ENCODE measurements at regions not wholly inside any gene's neighbourhood (a gene's known extent, or its start where the extent isn't known, plus 50 kb on each side); places are given as distances from the start of the nearest gene placed in this dataset.
"Not testable (repeated sequence)": the region's sequence is repeated elsewhere in the genome, so short reads cannot be mapped to it uniquely, and the experiment has no call there.

DNA sequence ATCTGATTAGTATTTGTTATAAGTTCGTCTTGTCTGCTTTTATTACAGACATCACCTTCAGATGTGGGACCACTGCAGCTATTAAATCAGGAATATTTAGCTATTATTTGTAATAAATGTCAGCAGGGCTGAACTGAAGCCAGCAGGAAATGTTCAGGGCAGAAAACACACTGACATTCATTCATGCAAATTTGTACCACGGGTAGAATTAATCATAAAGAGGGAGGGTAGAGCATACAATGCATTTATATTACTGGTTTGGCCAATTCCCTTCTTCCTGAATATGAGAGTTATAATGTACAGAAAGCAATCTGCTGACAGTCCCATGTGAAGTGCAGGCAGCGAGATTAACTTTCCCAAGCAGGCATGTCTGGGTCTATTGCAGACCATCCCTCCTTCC, 117.3 kb upstream of the NUDT12 start:
- DNase-seq: no peak
- BruUV-seq (replicated peaks): no TSS peak
- TF ChIP-seq CTCF (IDR thresholded peaks at IDR 0.05; ENCODE audit: unreplicated experiment): no peak

DNA sequence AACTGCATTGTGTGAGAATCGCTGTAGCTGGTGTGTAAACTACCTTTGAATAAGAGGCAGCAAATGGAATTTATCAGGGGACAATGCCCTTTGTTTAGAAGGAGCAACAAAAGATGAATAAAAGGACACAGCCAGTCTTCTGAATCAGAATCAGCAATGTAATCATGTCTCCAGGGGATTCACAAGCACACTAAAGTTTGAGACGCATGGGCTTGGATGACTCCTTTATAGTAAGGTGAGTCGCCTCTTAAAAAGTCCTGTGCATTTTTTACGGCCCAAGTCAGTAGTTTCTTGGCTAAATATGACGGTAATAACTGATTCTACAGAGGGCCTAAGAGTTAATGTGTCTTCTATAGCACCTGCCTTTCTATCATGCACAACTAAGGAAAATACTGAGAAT, 113.6 kb upstream of the NUDT12 start:
- H3K27me3 Mint-ChIP-seq (ENCODE audit: unreplicated experiment); H3K27ac Mint-ChIP-seq (ENCODE audit: unreplicated experiment); CTCF ChIA-PET; BruUV-seq (replicated peaks); DNase-seq; H3K9me3 Mint-ChIP-seq (ENCODE audit: low read depth, unreplicated experiment); H3K4me3 Mint-ChIP-seq (ENCODE audit: low read depth, unreplicated experiment); intact Hi-C loops (cut with micrococcal nuclease; ENCODE audit: unreplicated experiment); H3K36me3 Mint-ChIP-seq (ENCODE audit: insufficient read depth, unreplicated experiment): not testable (repeated sequence)
- H3K4me1 Mint-ChIP-seq (ENCODE audit: low read depth, unreplicated experiment): peaks cover 11% of the 10 kb centered on the region

More for the DNA sequence above, 117.3 kb upstream of the NUDT12 start:
- Mint-ChIP-seq H3K4me1 (ENCODE audit: low read depth, unreplicated experiment) (peaks cover 11% of the 10 kb centered on the region), H3K9me3 (ENCODE audit: low read depth, unreplicated experiment) (peaks cover 4% of the 10 kb centered on the region), H3K36me3 (ENCODE audit: insufficient read depth, unreplicated experiment) (no peaks in the 10 kb centered on the region), H3K27me3 (ENCODE audit: unreplicated experiment) (no peaks in the 10 kb centered on the region), H3K27ac (ENCODE audit: unreplicated experiment) (no peak overlapping the region), H3K4me3 (ENCODE audit: low read depth, unreplicated experiment) (no peak overlapping the region)
- CTCF ChIA-PET: no interaction called here
- intact Hi-C loops (cut with micrococcal nuclease; ENCODE audit: unreplicated experiment): no loop called here

DNA sequence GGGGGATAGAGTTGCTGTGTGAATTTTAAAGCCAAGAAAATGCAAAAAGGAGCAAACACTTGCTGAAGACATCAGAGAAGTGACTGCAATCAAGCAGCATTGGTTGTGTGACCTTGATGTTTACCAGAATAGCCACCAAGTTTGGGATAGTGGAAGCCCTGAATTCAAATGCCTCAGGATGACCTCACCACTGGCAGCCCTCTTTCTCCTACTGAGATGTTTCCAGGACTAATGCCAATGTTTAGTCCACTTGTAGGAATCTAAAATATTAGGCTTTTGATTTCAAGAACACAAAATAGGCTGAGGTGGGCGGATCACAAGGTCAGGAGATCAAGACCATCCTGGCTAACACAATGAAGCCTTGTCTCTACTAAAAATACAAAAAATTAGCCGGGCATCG, 112.2 kb upstream of the NUDT12 start:
- BruUV-seq (replicated peaks): no TSS peak
- intact Hi-C loops (cut with micrococcal nuclease; ENCODE audit: unreplicated experiment): no loop called here
- peaks cover 4% of the 10 kb centered on the region for H3K9me3 Mint-ChIP-seq (ENCODE audit: low read depth, unreplicated experiment)
- peaks cover 11% of the 10 kb centered on the region for H3K4me1 Mint-ChIP-seq (ENCODE audit: low read depth, unreplicated experiment)
- no peaks in the 10 kb centered on the region for H3K36me3 Mint-ChIP-seq (ENCODE audit: insufficient read depth, unreplicated experiment)
- H3K4me3 Mint-ChIP-seq (ENCODE audit: low read depth, unreplicated experiment): no peak overlapping the region
- CTCF ChIA-PET: interaction anchor here (0.8 kb wide), 1 partner anchor 36 kb away, joined by 3 read pairs; no protein-coding TSS in a partner anchor
- H3K27ac Mint-ChIP-seq (ENCODE audit: unreplicated experiment): no peak overlapping the region
- no peak for DNase-seq
- no peaks in the 10 kb centered on the region for H3K27me3 Mint-ChIP-seq (ENCODE audit: unreplicated experiment)
- TF ChIP-seq CTCF (IDR thresholded peaks at IDR 0.05; ENCODE audit: unreplicated experiment): no peak

- no peak for DNase-seq
- Mint-ChIP-seq H3K9me3 (ENCODE audit: low read depth, unreplicated experiment) (peaks cover 4% of the 10 kb centered on the region), H3K27ac (ENCODE audit: unreplicated experiment) (no peak overlapping the region), H3K36me3 (ENCODE audit: insufficient read depth, unreplicated experiment) (no peaks in the 10 kb centered on the region), H3K27me3 (ENCODE audit: unreplicated experiment) (no peaks in the 10 kb centered on the region), H3K4me3 (ENCODE audit: low read depth, unreplicated experiment) (no peak overlapping the region), H3K4me1 (ENCODE audit: low read depth, unreplicated experiment) (peaks cover 11% of the 10 kb centered on the region)
- no peak for TF ChIP-seq CTCF (IDR thresholded peaks at IDR 0.05; ENCODE audit: unreplicated experiment)
- CTCF ChIA-PET: no interaction called here
- BruUV-seq (replicated peaks): no TSS peak
- intact Hi-C loops (cut with micrococcal nuclease; ENCODE audit: unreplicated experiment): no loop called here
Measured at GRCh38 chr5:103674251-103674650, 111.7 kb upstream of the NUDT12 start.

DNA sequence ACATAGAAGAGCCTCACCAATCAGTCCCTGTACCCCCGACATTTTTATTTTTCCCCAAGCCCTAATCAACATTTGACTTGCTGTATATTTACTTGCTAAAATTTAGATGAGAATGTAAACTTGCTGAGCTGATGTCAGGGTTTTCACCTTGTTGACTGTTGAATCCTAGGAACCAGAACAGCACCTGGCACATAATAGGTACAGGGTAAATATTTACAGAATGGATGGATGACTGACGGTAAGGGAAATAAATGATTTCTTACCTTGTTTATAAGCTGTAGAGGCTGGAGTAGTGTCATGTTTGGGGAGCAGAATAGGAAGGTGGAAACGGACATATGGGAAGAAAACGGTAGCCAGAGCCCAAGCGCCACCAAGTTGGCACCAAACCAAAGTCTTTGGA, 107.0 kb upstream of the NUDT12 start:
- no peak overlapping the region for H3K4me3 Mint-ChIP-seq (ENCODE audit: low read depth, unreplicated experiment)
- H3K27me3 Mint-ChIP-seq (ENCODE audit: unreplicated experiment): no peaks in the 10 kb centered on the region
- no peak for DNase-seq
- CTCF ChIA-PET: no interaction called here
- intact Hi-C loops (cut with micrococcal nuclease; ENCODE audit: unreplicated experiment): no loop called here
- no TSS peak for BruUV-seq (replicated peaks)
- no peak overlapping the region for H3K27ac Mint-ChIP-seq (ENCODE audit: unreplicated experiment)
- H3K4me1 Mint-ChIP-seq (ENCODE audit: low read depth, unreplicated experiment): peaks cover 10% of the 10 kb centered on the region
- TF ChIP-seq CTCF (IDR thresholded peaks at IDR 0.05; ENCODE audit: unreplicated experiment): no peak
- H3K36me3 Mint-ChIP-seq (ENCODE audit: insufficient read depth, unreplicated experiment): no peaks in the 10 kb centered on the region
- no peaks in the 10 kb centered on the region for H3K9me3 Mint-ChIP-seq (ENCODE audit: low read depth, unreplicated experiment)

Data from Calu3 (cell line).